ENCODE measurements at regions not wholly inside any gene's neighbourhood (a gene's known extent, or its start where the extent isn't known, plus 50 kb on each side); places are given as distances from the start of the nearest gene placed in this dataset.

- Histone ChIP-seq H3K27ac (no peak overlapping the region), H3K9me3 (no peaks in the 10 kb centered on the region), H3K36me3 (no peaks in the 10 kb centered on the region), H3K4me3 (no peak overlapping the region), H3K27me3 (no peaks in the 10 kb centered on the region), H3K4me1 (no peaks in the 10 kb centered on the region)
- ATAC-seq, result no peak
- intact Hi-C loops (cut with DNase I), result no loop called here
- no peak for TF ChIP-seq CTCF (IDR thresholded peaks at IDR 0.05)
- no peak for TF ChIP-seq POLR2A (IDR thresholded peaks at IDR 0.05)
- whole genome bisulfite sequencing (ENCODE audit: insufficient coverage, low coverage, low lambda C conversion rate, missing lambda C conversion rate), result 84% methylated on average over 4 of the region's 5 CpGs
- DNase-seq, result no peak
Measured at GRCh38 chr6:23027281-23027680, 457.9 kb downstream of the HDGFL1 start.

- ATAC-seq (no peak), DNase-seq (no peak)
- intact Hi-C loops (cut with DNase I), result no loop called here
- H3K36me3 ChIP-seq, result no peaks in the 10 kb centered on the region
- no peaks in the 10 kb centered on the region for H3K9me3 ChIP-seq
- 70% methylated on average over 2 of the region's 2 CpGs for WGBS (ENCODE audit: insufficient coverage, low coverage, low lambda C conversion rate, missing lambda C conversion rate)
- H3K4me3 ChIP-seq, result no peak overlapping the region
- H3K27me3 ChIP-seq, result no peaks in the 10 kb centered on the region
- no peak overlapping the region for H3K27ac ChIP-seq
- no peak for TF ChIP-seq POLR2A (IDR thresholded peaks at IDR 0.05)
- TF ChIP-seq CTCF (IDR thresholded peaks at IDR 0.05), result no peak
- H3K4me1 ChIP-seq, result no peaks in the 10 kb centered on the region
Measured at GRCh38 chr6:23031986-23032385, 462.6 kb downstream of the HDGFL1 start.

- Histone ChIP-seq H3K4me3 (no peak overlapping the region), H3K9me3 (no peaks in the 10 kb centered on the region), H3K27ac (no peak overlapping the region), H3K27me3 (no peaks in the 10 kb centered on the region), H3K4me1 (no peaks in the 10 kb centered on the region), H3K36me3 (no peaks in the 10 kb centered on the region)
- WGBS (ENCODE audit: insufficient coverage, low coverage, low lambda C conversion rate, missing lambda C conversion rate), result 59% methylated on average over 2 of the region's 2 CpGs
- ATAC-seq, result no peak
- intact Hi-C loops (cut with DNase I), result no loop called here
- no peak for DNase-seq
- no peak for TF ChIP-seq POLR2A (IDR thresholded peaks at IDR 0.05)
- no peak for TF ChIP-seq CTCF (IDR thresholded peaks at IDR 0.05)
Measured at GRCh38 chr6:23034926-23035325, 465.6 kb downstream of the HDGFL1 start.

GRCh38 chr6:23036406-23036983, 467.1 kb downstream of the HDGFL1 start:
- WGBS (ENCODE audit: insufficient coverage, low coverage, low lambda C conversion rate, missing lambda C conversion rate), result 79% methylated on average over 4 of the region's 4 CpGs
- no peak for DNase-seq

More at GRCh38 chr6:23036406-23036983, 467.1 kb downstream of the HDGFL1 start:
- H3K27ac ChIP-seq, result no peak overlapping the region
- intact Hi-C loops (cut with DNase I), result no loop called here
- no peak for ATAC-seq
- TF ChIP-seq POLR2A (IDR thresholded peaks at IDR 0.05), result no peak
- no peak for TF ChIP-seq CTCF (IDR thresholded peaks at IDR 0.05)
- H3K36me3 ChIP-seq, result no peaks in the 10 kb centered on the region
- H3K4me1 ChIP-seq, result no peaks in the 10 kb centered on the region
- H3K4me3 ChIP-seq, result no peak overlapping the region
- H3K9me3 ChIP-seq, result no peaks in the 10 kb centered on the region
- no peaks in the 10 kb centered on the region for H3K27me3 ChIP-seq

Data from right lobe of liver (tissue), 6 donors.